GM12874 (cell line): ENCODE measurements at regions not wholly inside any gene's neighbourhood (a gene's known extent, or its start where the extent isn't known, plus 50 kb on each side); places are given as distances from the start of the nearest gene placed in this dataset.

Experiments
- TF ChIP-seq, protein P1 (sequence below): IDR thresholded peaks from 2 replicates; pipeline ENCODE4 v1.5.1; 2011; ENCODE audit warnings: low read depth, mild to moderate bottlenecking, control low read depth, low read length, moderate library complexity; ENCODE audit not compliant: insufficient read depth

DNA sequence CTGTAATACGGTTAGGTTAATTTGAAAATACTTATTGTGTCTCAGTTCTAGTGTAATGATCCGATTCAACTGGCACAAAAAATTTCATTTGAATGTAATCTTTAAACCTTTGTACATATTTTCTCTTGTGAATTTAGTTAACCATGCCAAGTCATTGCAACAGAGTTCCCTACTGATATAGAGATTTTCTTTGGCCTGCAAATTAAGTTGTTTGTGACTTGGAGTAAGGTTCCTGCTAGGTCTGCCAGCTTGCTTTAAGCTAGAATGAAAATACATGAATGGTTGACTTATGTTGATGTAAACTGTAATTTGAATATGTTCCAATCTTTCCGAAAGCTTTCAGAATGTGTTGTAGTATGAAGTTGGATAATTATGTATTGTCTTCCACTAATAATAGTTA lies 1004.1 kb upstream of the EDIL3 start:
- TF ChIP-seq, protein P1, sequence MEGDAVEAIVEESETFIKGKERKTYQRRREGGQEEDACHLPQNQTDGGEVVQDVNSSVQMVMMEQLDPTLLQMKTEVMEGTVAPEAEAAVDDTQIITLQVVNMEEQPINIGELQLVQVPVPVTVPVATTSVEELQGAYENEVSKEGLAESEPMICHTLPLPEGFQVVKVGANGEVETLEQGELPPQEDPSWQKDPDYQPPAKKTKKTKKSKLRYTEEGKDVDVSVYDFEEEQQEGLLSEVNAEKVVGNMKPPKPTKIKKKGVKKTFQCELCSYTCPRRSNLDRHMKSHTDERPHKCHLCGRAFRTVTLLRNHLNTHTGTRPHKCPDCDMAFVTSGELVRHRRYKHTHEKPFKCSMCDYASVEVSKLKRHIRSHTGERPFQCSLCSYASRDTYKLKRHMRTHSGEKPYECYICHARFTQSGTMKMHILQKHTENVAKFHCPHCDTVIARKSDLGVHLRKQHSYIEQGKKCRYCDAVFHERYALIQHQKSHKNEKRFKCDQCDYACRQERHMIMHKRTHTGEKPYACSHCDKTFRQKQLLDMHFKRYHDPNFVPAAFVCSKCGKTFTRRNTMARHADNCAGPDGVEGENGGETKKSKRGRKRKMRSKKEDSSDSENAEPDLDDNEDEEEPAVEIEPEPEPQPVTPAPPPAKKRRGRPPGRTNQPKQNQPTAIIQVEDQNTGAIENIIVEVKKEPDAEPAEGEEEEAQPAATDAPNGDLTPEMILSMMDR, result no peak

DNA sequence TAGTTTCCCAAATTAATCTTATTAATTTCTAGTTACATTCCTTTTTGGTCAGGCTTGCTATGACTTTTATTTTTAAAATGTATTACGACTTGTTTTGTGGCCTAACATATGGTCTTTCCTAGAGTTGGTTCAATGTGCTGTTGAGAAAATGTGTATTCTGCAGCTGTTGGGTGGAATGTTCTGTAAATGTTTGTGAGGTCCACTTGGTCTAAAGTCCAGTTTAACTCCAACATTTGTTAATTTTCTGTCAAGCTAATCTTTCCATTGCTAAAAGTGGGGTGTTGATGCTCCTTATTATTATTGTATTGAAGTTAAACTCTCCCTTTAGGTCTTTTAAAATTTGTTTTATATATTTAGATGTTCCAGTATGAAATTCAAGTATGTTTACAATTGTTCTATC lies 1010.8 kb upstream of the EDIL3 start:
- TF ChIP-seq, protein P1, result no peak

DNA sequence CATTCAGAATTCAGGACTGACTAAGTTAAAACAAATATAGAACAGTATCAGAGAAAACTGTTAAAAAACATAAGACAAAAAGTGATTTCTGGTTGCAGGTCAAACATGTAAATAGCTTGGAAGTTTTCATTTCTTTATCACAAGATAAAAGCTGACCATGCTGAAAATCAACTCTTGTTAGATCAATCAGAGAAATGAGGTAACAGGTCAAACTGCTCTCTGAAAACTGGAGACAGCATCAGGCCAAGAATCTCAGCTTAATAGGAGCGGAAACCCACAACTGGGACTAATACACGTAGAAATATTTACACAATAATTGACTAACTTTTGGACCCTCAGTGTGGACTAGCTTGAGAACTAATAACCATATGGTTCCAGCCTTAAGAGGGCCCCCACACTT lies 1012.8 kb upstream of the EDIL3 start:
- TF ChIP-seq, protein P1, result no peak

DNA sequence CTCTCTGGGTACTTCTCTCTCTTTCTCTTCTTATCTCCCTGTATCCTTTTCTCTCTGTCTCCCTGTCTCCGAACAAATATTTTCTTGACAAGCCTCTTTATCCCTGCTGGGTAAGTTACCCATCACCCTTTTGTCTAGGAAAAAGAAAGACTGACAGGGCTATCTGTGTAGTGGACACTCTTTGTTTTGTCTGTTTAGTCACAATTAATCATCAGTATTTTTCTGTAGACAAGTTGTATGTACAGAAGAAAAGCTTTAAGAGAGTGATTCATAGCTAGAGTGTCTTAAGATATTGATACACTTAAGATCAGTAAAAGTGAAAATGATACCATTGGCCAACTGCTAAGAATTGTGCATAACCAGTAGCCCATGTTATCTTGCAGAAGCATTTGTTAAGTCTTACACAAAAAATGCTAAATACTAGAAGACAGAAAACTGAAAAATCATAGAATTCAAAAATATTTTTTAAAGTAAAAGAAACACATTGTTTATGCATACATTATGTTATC lies 1043.8 kb upstream of the EDIL3 start:
- TF ChIP-seq, protein P1, result no peak

DNA sequence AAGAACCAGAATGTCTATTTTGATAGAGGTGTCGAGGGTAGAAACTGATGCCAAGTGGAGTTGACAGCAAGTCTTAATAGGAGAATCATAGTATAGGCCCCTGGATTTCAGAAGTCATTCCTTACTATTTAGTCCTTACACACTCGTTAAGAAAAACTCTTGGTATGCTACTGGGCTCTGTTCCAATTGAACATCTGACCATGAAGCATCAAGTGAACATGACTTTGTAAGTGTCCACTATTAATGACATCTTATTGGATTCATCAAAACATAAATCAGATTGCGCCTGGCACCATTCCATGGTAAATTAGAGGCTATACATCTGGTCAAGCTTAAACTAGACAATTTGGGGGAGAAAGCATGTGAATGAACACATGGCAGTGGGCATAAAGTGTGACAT lies 1056.5 kb upstream of the EDIL3 start:
- TF ChIP-seq, protein P1, result no peak

DNA sequence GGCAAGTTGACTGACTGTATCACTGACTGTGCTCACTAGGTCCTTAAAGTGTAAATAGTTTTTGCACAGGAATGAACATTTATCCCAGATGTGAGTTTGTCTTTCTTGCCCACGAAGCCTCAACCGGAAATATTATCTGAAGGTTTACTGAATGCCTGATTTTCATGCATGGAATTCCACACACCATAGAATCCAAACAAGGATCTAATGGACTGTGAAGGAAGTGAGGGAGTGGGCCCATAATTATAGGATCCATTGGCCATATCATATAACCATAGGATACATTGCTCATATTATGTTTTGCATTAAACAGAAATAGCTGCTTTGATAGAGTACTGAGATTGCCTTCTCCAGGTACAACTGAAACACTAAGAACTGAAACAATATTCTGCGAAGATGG lies 1057.2 kb upstream of the EDIL3 start:
- TF ChIP-seq, protein P1, result no peak

DNA sequence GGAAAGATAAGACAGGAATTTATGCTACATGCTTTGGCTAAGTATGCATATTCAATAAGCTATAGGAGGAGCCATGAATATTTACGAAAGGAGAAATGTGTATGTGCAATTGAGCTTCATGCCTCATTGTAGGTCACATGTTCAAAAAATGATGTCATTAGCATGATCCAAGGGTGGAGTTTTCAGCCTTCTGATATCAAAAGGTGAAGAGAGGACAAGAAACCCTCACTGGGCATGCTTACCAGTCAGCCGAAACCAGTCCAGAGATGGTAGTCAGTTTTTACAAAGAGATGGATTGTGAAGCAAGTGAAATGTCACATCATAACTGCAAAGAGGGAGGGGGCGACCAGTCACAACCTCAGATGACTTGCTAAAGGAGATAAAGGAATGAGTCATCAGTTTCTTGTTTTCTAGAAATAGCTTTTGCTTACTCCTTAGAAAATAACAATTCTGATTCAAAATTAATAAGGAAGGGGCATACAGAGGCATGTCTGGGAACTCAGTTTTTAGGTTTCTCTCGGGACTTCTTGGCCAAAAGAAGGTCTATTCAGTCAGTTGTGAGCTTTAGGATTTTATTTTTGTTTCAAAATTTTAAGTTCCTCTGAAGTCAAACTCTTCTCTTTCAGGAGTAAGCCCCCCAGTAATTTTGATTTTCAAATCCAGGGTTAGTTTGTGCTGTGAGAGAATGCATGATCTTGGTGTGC lies 1067.8 kb upstream of the EDIL3 start:
- TF ChIP-seq, protein P1, result no peak
